Kasumi-1 (cell line): ENCODE measurements at regions not wholly inside any gene's neighbourhood (a gene's known extent, or its start where the extent isn't known, plus 50 kb on each side); places are given as distances from the start of the nearest gene placed in this dataset.
"Not testable (repeated sequence)": the region's sequence is repeated elsewhere in the genome, so short reads cannot be mapped to it uniquely, and the experiment has no call there.

Experiments used
- DNase-seq, 2 experiments: peaks; one replicate each; lab custom pipeline; 2025; lab: John Stamatoyannopoulos, UW

- no peak for DNase-seq
Measured at GRCh38 chr18:78457731-78458130, 521.9 kb upstream of the SALL3 start.

- no peak for DNase-seq
Measured at GRCh38 chr18:78458356-78458755, 521.3 kb upstream of the SALL3 start.

- DNase-seq = no peak
Measured at GRCh38 chr18:78459668-78460067, 520.0 kb upstream of the SALL3 start.

GRCh38 chr18:78460558-78460957, 519.1 kb upstream of the SALL3 start:
- no peak for DNase-seq

- DNase-seq = no peak
Measured at GRCh38 chr18:78473563-78473962, 506.1 kb upstream of the SALL3 start.

- no peak for DNase-seq
Measured at GRCh38 chr18:78477840-78478239, 501.8 kb upstream of the SALL3 start.

- DNase-seq = no peak
Measured at GRCh38 chr18:78479443-78479842, 500.2 kb upstream of the SALL3 start.

- DNase-seq = no peak
Measured at GRCh38 chr18:78480262-78481054, 499.2 kb upstream of the SALL3 start.

GRCh38 chr18:78482378-78482777, 497.2 kb upstream of the SALL3 start:
- DNase-seq = no peak

- no peak for DNase-seq
Measured at GRCh38 chr18:78487649-78488048, 492.0 kb upstream of the SALL3 start.

- DNase-seq = no peak
Measured at GRCh38 chr18:78492064-78492812, 487.4 kb upstream of the SALL3 start.

- no peak for DNase-seq
Measured at GRCh38 chr18:78492813-78493371, 486.7 kb upstream of the SALL3 start.

GRCh38 chr18:78493490-78493889, 486.1 kb upstream of the SALL3 start:
- DNase-seq = not testable (repeated sequence)

- DNase-seq = no peak
Measured at GRCh38 chr18:78494204-78495085, 485.2 kb upstream of the SALL3 start.

GRCh38 chr18:78495550-78495949, 484.1 kb upstream of the SALL3 start:
- no peak for DNase-seq

- DNase-seq = no peak
Measured at GRCh38 chr18:78496079-78496478, 483.5 kb upstream of the SALL3 start.

- DNase-seq = no peak
Measured at GRCh38 chr18:78497641-78498040, 482.0 kb upstream of the SALL3 start.

GRCh38 chr18:78499586-78499985, 480.0 kb upstream of the SALL3 start:
- no peak for DNase-seq

GRCh38 chr18:78501251-78501650, 478.4 kb upstream of the SALL3 start:
- DNase-seq = no peak

GRCh38 chr18:78503129-78503528, 476.5 kb upstream of the SALL3 start:
- DNase-seq = no peak

- DNase-seq = no peak
Measured at GRCh38 chr18:78505851-78506461, 473.7 kb upstream of the SALL3 start.

- no peak for DNase-seq
Measured at GRCh38 chr18:78507217-78507616, 472.4 kb upstream of the SALL3 start.
